OCI-LY7 (cell line): ENCODE measurements at regions not wholly inside any gene's neighbourhood (a gene's known extent, or its start where the extent isn't known, plus 50 kb on each side); places are given as distances from the start of the nearest gene placed in this dataset.

Experiments
- EZH2phosphoT487 ChIP-seq: fragments of 200-600 bp; sonication (generic); IDR thresholded peaks from 2 replicates; pipeline ENCODE4 v1.6.1; 2018; ENCODE audit warnings: low read depth, borderline replicate concordance, mild to moderate bottlenecking, mixed run types, antibody characterized with exemption, low read length, moderate library complexity, mixed read lengths
- TF ChIP-seq, protein P1 (sequence below): fragments of 200-600 bp; sonication (generic); conservative IDR thresholded peaks from 2 replicates; pipeline ENCODE4 v1.5.1; 2014; ENCODE audit warnings: mild to moderate bottlenecking, antibody characterized with exemption, low read length, moderate library complexity, mixed read lengths

DNA sequence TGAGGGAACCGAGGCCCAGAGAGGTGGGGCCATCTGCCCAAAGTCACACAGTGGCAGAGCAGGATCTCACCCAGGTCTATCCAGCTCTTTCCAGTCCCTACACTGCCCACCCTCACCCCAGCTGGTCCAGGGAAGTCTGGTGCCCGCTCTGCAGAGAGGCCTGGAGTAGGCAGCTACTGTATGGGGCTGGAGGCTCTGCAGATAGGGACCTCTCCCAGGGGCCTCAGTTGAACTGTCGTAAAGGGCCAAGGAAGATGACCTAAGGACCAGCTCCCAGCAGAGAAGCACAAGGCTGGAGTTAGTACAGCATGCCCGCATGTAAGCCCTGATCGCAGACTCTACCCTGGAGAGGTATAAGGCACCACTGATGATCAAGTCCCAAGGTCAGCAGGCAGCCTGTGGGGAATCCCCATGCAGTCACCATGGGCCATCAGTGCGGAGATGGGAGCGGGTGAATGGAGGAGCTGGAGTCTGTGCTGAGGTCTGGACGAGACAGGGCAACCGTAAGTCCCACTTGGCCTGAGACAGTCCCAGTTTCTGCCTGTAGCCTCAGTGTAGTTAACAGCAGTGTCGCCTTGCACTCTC, 320.2 kb downstream of the MATN1 start:
- no peak for TF ChIP-seq EZH2phosphoT487
- TF ChIP-seq, protein P1, sequence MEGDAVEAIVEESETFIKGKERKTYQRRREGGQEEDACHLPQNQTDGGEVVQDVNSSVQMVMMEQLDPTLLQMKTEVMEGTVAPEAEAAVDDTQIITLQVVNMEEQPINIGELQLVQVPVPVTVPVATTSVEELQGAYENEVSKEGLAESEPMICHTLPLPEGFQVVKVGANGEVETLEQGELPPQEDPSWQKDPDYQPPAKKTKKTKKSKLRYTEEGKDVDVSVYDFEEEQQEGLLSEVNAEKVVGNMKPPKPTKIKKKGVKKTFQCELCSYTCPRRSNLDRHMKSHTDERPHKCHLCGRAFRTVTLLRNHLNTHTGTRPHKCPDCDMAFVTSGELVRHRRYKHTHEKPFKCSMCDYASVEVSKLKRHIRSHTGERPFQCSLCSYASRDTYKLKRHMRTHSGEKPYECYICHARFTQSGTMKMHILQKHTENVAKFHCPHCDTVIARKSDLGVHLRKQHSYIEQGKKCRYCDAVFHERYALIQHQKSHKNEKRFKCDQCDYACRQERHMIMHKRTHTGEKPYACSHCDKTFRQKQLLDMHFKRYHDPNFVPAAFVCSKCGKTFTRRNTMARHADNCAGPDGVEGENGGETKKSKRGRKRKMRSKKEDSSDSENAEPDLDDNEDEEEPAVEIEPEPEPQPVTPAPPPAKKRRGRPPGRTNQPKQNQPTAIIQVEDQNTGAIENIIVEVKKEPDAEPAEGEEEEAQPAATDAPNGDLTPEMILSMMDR: no peak
